Lung (tissue), 11 donors: ENCODE measurements at regions not wholly inside any gene's neighbourhood (a gene's known extent, or its start where the extent isn't known, plus 50 kb on each side); places are given as distances from the start of the nearest gene placed in this dataset.
"Not testable (repeated sequence)": the region's sequence is repeated elsewhere in the genome, so short reads cannot be mapped to it uniquely, and the experiment has no call there.

Experiments
- ATAC-seq: fragments of 200-7000 bp; cut with Tn5 transposase; one replicate; pipeline ENCODE4 v1.9.1; 2020; ENCODE audit warnings: moderate number of reproducible peaks; ENCODE audit not compliant: insufficient read depth, low FRiP score
- DNase-seq, 3 donors: peaks; one replicate each; pipeline ENCODE4 v3.0.0-alpha.2; 2013 to 2017
- H3K27ac ChIP-seq, 2 donors: one replicate each; pipeline ENCODE4 v1.5.1; 2013; ENCODE audit warnings: mild to moderate bottlenecking in 2 of 2, moderate library complexity in 2 of 2, control low read depth in 1 of 2, inconsistent platforms in 1 of 2, low read depth in 1 of 2, low read length in 1 of 2
- H3K27me3 ChIP-seq, 3 donors: one replicate each; pipeline ENCODE4 v1.5.1; 2013; ENCODE audit warnings: low read length in 2 of 3; ENCODE audit not compliant: control insufficient read depth in 3 of 3, insufficient read depth in 3 of 3
- H3K36me3 ChIP-seq, 4 donors: one replicate each; pipeline ENCODE4 v1.5.1; 2013; ENCODE audit warnings: low read length in 4 of 4, mild to moderate bottlenecking in 1 of 4, moderate library complexity in 1 of 4; ENCODE audit not compliant: control insufficient read depth in 4 of 4, insufficient read depth in 4 of 4
- H3K4me1 ChIP-seq, 5 donors: one replicate each; pipeline ENCODE4 v1.5.1; 2013; ENCODE audit warnings: low read length in 5 of 5, mild to moderate bottlenecking in 2 of 5, moderate library complexity in 1 of 5; ENCODE audit not compliant: control insufficient read depth in 5 of 5, insufficient read depth in 5 of 5
- H3K4me3 ChIP-seq: one replicate; pipeline ENCODE4 v1.5.1; 2013; ENCODE audit warnings: mild to moderate bottlenecking, control low read depth, moderate library complexity
- H3K9ac ChIP-seq, 2 donors: one replicate each; pipeline ENCODE4 v1.5.1; 2013; ENCODE audit warnings: low read length in 2 of 2, control low read depth in 1 of 2; ENCODE audit not compliant: insufficient read depth in 1 of 2
- H3K9me3 ChIP-seq, 4 donors: one replicate each; pipeline ENCODE4 v1.5.1; 2013; ENCODE audit warnings: low read length in 3 of 4, mild to moderate bottlenecking in 1 of 4, moderate library complexity in 1 of 4; ENCODE audit not compliant: control insufficient read depth in 4 of 4, insufficient read depth in 3 of 4
- CTCF ChIP-seq: IDR thresholded peaks from 2 replicates; pipeline ENCODE4 v1.5.1; 2012; ENCODE audit warnings: mild to moderate bottlenecking; ENCODE audit errors: control extremely low read depth, extremely low read depth
- WGBS, 2 donors: extraction: QIAGEN DNeasy Blood & Tissue Kit; methylation state at CpG; one replicate each; pipeline ENCODE4 v1.1.7; 2013; 5-methylcytosine and 5-hydroxymethylcytosine counted together
- donor health status: control.
- donor health status: control.
- donor health status: Bipolar disorder and iron deficiency.
- donor health status: healthy.
- donor health status: DM: yes; HTN: yes; CAD: no.

GRCh38 chr12:25887367-25887766 is 71.1 kb upstream of the RASSF8 start:
- WGBS, 2 donors = 62 to 82% methylated on average over 3 of the region's 3 CpGs
- no peaks in the 10 kb centered on the region for H3K36me3 ChIP-seq
- DNase-seq (no peak), ATAC-seq (no peak)
- peaks cover 0 to 4% (median 0%) of the 10 kb centered on the region in 4 donors for H3K9me3 ChIP-seq
- no peak overlapping the region for H3K4me3 ChIP-seq
- H3K4me1 ChIP-seq = no peaks in the 10 kb centered on the region
- no peak for TF ChIP-seq CTCF
- no peaks in the 10 kb centered on the region for H3K27me3 ChIP-seq
- H3K9ac ChIP-seq = no peak overlapping the region
- no peak overlapping the region for H3K27ac ChIP-seq

- no peaks in the 10 kb centered on the region for H3K27me3 ChIP-seq
- H3K27ac ChIP-seq = no peak overlapping the region
- H3K9me3 ChIP-seq = peaks cover 0 to 4% (median 0%) of the 10 kb centered on the region in 4 donors
- no peak for DNase-seq
- H3K4me3 ChIP-seq = no peak overlapping the region
- 62 to 68% methylated on average over 6 of the region's 6 CpGs for WGBS, 2 donors
- no peak for ATAC-seq
- no peaks in the 10 kb centered on the region for H3K36me3 ChIP-seq
- no peak overlapping the region for H3K9ac ChIP-seq
- H3K4me1 ChIP-seq = no peaks in the 10 kb centered on the region
- TF ChIP-seq CTCF = no peak
These were observed 69.3 kb upstream of the RASSF8 start for GRCh38 chr12:25889185-25889584.

GRCh38 chr12:25891095-25891494 is 67.4 kb upstream of the RASSF8 start:
- not testable (repeated sequence) for H3K4me1 ChIP-seq, H3K27me3 ChIP-seq, H3K9ac ChIP-seq, H3K36me3 ChIP-seq, ATAC-seq, H3K27ac ChIP-seq, H3K9me3 ChIP-seq, H3K4me3 ChIP-seq, DNase-seq
- 90 to 91% methylated on average over 6 of the region's 6 CpGs for WGBS, 2 donors

GRCh38 chr12:25894759-25895158 is 63.7 kb upstream of the RASSF8 start:
- no peak overlapping the region for H3K9ac ChIP-seq
- H3K4me1 ChIP-seq = no peaks in the 10 kb centered on the region
- 69 to 76% methylated on average over 3 of the region's 3 CpGs for WGBS, 2 donors
- TF ChIP-seq CTCF = no peak
- H3K27me3 ChIP-seq = no peaks in the 10 kb centered on the region
- no peak overlapping the region for H3K4me3 ChIP-seq
- H3K27ac ChIP-seq = no peak overlapping the region
- ATAC-seq (no peak), DNase-seq (no peak)
- H3K36me3 ChIP-seq = no peaks in the 10 kb centered on the region
- H3K9me3 ChIP-seq = peaks cover 0 to 4% (median 1%) of the 10 kb centered on the region in 4 donors
